Fibroblast of the aortic adventitia (primary cell): ENCODE measurements at regions not wholly inside any gene's neighbourhood (a gene's known extent, or its start where the extent isn't known, plus 50 kb on each side); places are given as distances from the start of the nearest gene placed in this dataset.

ENCODE experiments used
- DNase-seq: peaks from one replicate; pipeline ENCODE4 v3.0.0-alpha.2; 2010; ENCODE audit warnings: low read depth
- H3K4me3 ChIP-seq: 2 replicates; pipeline ENCODE4 v1.5.1; 2011; ENCODE audit warnings: low read depth, mild to moderate bottlenecking, control low read depth, low read length, moderate library complexity
- CTCF ChIP-seq: IDR thresholded peaks from 2 replicates; pipeline ENCODE4 v1.5.1; 2011; ENCODE audit warnings: mild to moderate bottlenecking, low read length, control low read depth, inconsistent platforms; ENCODE audit not compliant: insufficient read depth

GRCh38 chr6:131381709-131382093 is 191.3 kb upstream of the ARG1 start:
- no peak for DNase-seq
- no peak overlapping the region for H3K4me3 ChIP-seq
- TF ChIP-seq CTCF, result no peak

DNA sequence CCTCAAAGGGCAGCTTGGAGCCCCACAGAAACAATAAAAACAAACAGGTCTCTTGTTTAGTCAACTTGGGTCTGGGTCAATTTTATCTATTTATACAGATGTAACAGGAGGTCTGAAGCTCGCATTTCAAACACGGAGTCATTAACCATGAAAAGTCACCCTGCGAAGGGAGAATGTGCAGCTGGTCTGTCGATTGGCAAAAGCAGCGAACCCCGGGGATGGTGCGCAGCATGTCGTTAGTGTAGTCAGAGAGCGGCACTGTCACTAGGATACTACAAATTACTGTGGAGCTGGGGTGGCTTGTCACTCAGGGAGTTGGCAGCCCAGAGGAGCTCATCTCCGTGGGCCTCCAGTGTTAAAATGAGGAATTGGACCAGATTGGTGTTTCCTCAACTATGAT is 190.4 kb upstream of the ARG1 start:
- no peak for TF ChIP-seq CTCF
- H3K4me3 ChIP-seq, result no peak overlapping the region
- DNase-seq, result no peak

GRCh38 chr6:131383421-131384411 is 189.3 kb upstream of the ARG1 start:
- TF ChIP-seq CTCF, result no peak
- no peak overlapping the region for H3K4me3 ChIP-seq
- peak; percentile 34 for DNase-seq

DNA sequence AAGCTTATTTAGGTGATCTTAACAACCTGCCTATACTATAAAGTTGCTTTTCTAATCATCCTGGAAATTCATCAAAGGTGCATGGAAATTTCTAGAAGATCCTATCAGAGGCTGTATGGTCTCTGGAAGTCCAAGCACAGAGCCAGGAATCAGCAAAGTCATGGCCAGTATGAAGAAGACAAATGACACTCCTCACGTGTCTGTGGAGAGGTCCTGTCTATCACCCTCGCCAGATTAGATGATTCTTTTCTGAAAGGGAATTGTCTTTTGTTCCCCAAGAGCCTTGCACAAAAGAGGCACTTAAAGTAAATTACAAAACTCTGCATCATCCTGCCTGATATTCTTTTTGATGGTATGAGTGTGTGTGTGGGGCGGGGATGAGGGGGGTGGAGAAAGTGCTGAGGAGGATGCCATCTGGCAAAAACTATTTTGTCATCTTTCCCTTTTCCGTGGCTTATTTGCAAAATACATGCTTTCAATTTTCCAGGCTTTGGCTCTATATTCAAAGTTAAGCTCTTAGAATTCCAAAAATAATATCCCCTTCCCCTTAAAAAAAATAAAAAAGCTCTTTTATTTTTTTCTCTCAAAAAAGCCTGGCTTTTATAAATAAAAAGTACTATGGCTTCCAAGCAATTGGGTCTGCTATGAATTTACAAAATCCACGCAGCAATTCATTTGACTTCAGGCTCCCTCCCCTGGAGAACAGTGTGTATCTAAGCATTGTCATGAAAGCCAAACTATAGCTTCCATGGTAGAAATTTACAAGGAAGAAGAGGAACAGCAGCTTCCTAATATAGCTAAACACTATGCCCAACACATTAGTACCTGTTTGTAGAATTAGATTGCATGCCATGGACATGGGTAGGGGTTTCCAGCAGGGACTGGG is 185.2 kb upstream of the ARG1 start:
- no peak for TF ChIP-seq CTCF
- no peak for DNase-seq
- H3K4me3 ChIP-seq, result no peak overlapping the region

DNA sequence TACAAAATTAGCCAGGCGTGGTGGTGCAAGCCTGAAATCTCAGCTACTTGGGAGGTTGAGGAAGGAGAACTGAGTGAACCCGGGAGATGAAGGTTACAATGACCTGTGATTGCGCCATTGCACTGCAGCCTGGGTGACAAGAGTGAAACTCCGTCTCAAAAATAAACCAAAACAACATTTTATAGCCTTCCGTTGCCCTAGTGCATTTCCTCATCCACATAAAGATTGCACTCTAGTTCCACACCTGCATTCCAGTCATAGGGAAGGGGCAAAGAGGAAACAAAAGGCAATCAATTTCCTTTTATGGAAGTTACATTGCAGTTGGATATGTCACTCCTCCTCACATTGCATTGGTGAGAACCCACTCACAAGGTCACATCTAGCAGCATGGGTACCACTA is 182.7 kb upstream of the ARG1 start:
- DNase-seq, result no peak
- TF ChIP-seq CTCF, result no peak
- no peak overlapping the region for H3K4me3 ChIP-seq

- no peak for TF ChIP-seq CTCF
- DNase-seq, result no peak
- no peak overlapping the region for H3K4me3 ChIP-seq
Observed at GRCh38 chr6:131391116-131391515, 181.9 kb upstream of the ARG1 start.
